CD4-positive, CD25-positive, alpha-beta regulatory T cell (primary cell): ENCODE measurements at regions not wholly inside any gene's neighbourhood (a gene's known extent, or its start where the extent isn't known, plus 50 kb on each side); places are given as distances from the start of the nearest gene placed in this dataset.

Experiments
- ATAC-seq, 2 donors: fragments of 150-1000 bp; cut with Tn5 transposase; one replicate each; pipeline ENCODE4 v1.10.0; 2021; ENCODE audit warnings: low read depth in 2 of 2, moderate number of reproducible peaks in 2 of 2, moderate library complexity in 1 of 2
- DNase-seq, 3 donors: peaks; one replicate each; pipeline versions ENCODE4 v3.0.0 to v3.0.0-alpha.2; 2012 to 2022; ENCODE audit warnings: mixed read lengths in 1 of 3
- H3K27ac ChIP-seq: one replicate; pipeline ENCODE4 v1.7.0; 2013; ENCODE audit warnings: mild to moderate bottlenecking, low read length; ENCODE audit not compliant: insufficient read depth, poor library complexity, severe bottlenecking
- H3K27me3 ChIP-seq: one replicate; pipeline ENCODE4 v1.7.0; 2013; ENCODE audit warnings: low read length; ENCODE audit not compliant: control insufficient read depth, insufficient read depth
- H3K36me3 ChIP-seq: one replicate; pipeline ENCODE4 v1.7.0; 2013; ENCODE audit warnings: mild to moderate bottlenecking, low read length, moderate library complexity; ENCODE audit not compliant: control insufficient read depth, insufficient read depth
- H3K4me1 ChIP-seq: 2 replicates; pipeline ENCODE4 v1.7.0; 2013; ENCODE audit warnings: mild to moderate bottlenecking, low read length; ENCODE audit not compliant: insufficient read depth, control insufficient read depth, poor library complexity, severe bottlenecking
- H3K4me3 ChIP-seq: one replicate; pipeline ENCODE4 v1.7.0; 2013; ENCODE audit warnings: low read depth, mild to moderate bottlenecking, low read length, moderate library complexity
- H3K9me3 ChIP-seq, 2 experiments: 1 replicate in 1 of 2; 2 replicates in 1 of 2; pipeline ENCODE4 v1.7.0; 2013; ENCODE audit warnings: low read length in 2 of 2, mild to moderate bottlenecking in 1 of 2, moderate library complexity in 1 of 2; ENCODE audit not compliant: control insufficient read depth in 2 of 2
- H3K27ac Mint-ChIP-seq, 3 donors: one replicate each; pipeline ENCODE4 v1.8.0; 2020 to 2022; ENCODE audit warnings: mild to moderate bottlenecking in 3 of 3, mixed read lengths in 3 of 3, moderate library complexity in 2 of 3
- H3K27me3 Mint-ChIP-seq: one replicate; pipeline ENCODE4 v1.8.0; 2022; ENCODE audit warnings: mild to moderate bottlenecking, mixed read lengths
- H3K36me3 Mint-ChIP-seq: one replicate; pipeline ENCODE4 v1.8.0; 2020; ENCODE audit warnings: mixed read lengths
- H3K4me1 Mint-ChIP-seq, 4 donors: one replicate each; pipeline ENCODE4 v1.8.0; 2020 to 2022; ENCODE audit warnings: mixed read lengths in 4 of 4, mild to moderate bottlenecking in 1 of 4
- H3K4me3 Mint-ChIP-seq, 4 donors: one replicate each; pipeline ENCODE4 v1.8.0; 2020 to 2022; ENCODE audit warnings: mild to moderate bottlenecking in 4 of 4, mixed read lengths in 4 of 4, moderate library complexity in 3 of 4
- H3K9me3 Mint-ChIP-seq, 7 donors: one replicate each; pipeline ENCODE4 v1.8.0; 2020 to 2022; ENCODE audit warnings: mixed read lengths in 7 of 7, mild to moderate bottlenecking in 3 of 7, moderate library complexity in 2 of 7

GRCh38 chr2:219692521-219692920, 65.1 kb downstream of the SLC4A3 start:
- Mint-ChIP-seq H3K36me3 (no peaks in the 10 kb centered on the region), H3K9me3 (peaks cover 0 to 3% (median 0%) of the 10 kb centered on the region in 7 donors)

GRCh38 chr2:219695145-219695709, 67.8 kb downstream of the SLC4A3 start:
- peak overlapping the region in 1 of 3 donors; percentile 39 for H3K27ac Mint-ChIP-seq
- no peaks in the 10 kb centered on the region for H3K36me3 Mint-ChIP-seq
- Histone ChIP-seq H3K27ac (no peak overlapping the region), H3K36me3 (no peaks in the 10 kb centered on the region), H3K9me3 (peaks cover 0 to 4% of the 10 kb centered on the region in 2 experiments), H3K4me1 (no peaks in the 10 kb centered on the region), H3K27me3 (peaks cover 9% of the 10 kb centered on the region), H3K4me3 (no peak overlapping the region)
- no peaks in the 10 kb centered on the region for H3K4me1 Mint-ChIP-seq
- peaks cover 16% of the 10 kb centered on the region for H3K27me3 Mint-ChIP-seq
- ATAC-seq: no peak
- H3K4me3 Mint-ChIP-seq: no peak overlapping the region
- DNase-seq: no peak
- H3K9me3 Mint-ChIP-seq: peaks cover 0 to 3% (median 0%) of the 10 kb centered on the region in 7 donors

More at GRCh38 chr2:219692521-219692920, 65.1 kb downstream of the SLC4A3 start:
- Mint-ChIP-seq H3K4me3 (no peak overlapping the region), H3K4me1 (no peaks in the 10 kb centered on the region), H3K27ac (no peak overlapping the region), H3K27me3 (peaks cover 21% of the 10 kb centered on the region)
- peaks cover 4% of the 10 kb centered on the region for H3K27me3 ChIP-seq
- H3K36me3 ChIP-seq: no peaks in the 10 kb centered on the region
- no peak overlapping the region for H3K27ac ChIP-seq
- H3K4me1 ChIP-seq: no peaks in the 10 kb centered on the region
- H3K9me3 ChIP-seq: peaks cover 0 to 4% of the 10 kb centered on the region in 2 experiments
- H3K4me3 ChIP-seq: no peak overlapping the region
- no peak for DNase-seq
- ATAC-seq: no peak

- Histone ChIP-seq H3K4me3 (no peak overlapping the region), H3K36me3 (no peaks in the 10 kb centered on the region), H3K4me1 (no peaks in the 10 kb centered on the region), H3K27ac (no peak overlapping the region), H3K27me3 (peaks cover 9% of the 10 kb centered on the region), H3K9me3 (peaks cover 0 to 4% of the 10 kb centered on the region in 2 experiments)
- DNase-seq (no peak), ATAC-seq (no peak)
- no peak overlapping the region for H3K4me3 Mint-ChIP-seq
- H3K9me3 Mint-ChIP-seq: peaks cover 0 to 2% (median 2%) of the 10 kb centered on the region in 7 donors
- peaks cover 11% of the 10 kb centered on the region for H3K27me3 Mint-ChIP-seq
- no peaks in the 10 kb centered on the region for H3K4me1 Mint-ChIP-seq
- H3K27ac Mint-ChIP-seq: no peak overlapping the region
- no peaks in the 10 kb centered on the region for H3K36me3 Mint-ChIP-seq
Observed at GRCh38 chr2:219697811-219698747, 70.6 kb downstream of the SLC4A3 start.

GRCh38 chr2:219698748-219699439, 71.5 kb downstream of the SLC4A3 start:
- H3K27me3 ChIP-seq: peaks cover 9% of the 10 kb centered on the region
- H3K4me1 ChIP-seq: no peaks in the 10 kb centered on the region
- Mint-ChIP-seq H3K4me3 (no peak overlapping the region), H3K4me1 (no peaks in the 10 kb centered on the region), H3K27me3 (peaks cover 6% of the 10 kb centered on the region), H3K27ac (no peak overlapping the region), H3K36me3 (no peaks in the 10 kb centered on the region), H3K9me3 (peaks cover 0 to 2% (median 0%) of the 10 kb centered on the region in 7 donors)
- ATAC-seq (no peak), DNase-seq (no peak)
- no peak overlapping the region for H3K4me3 ChIP-seq
- H3K9me3 ChIP-seq: peaks cover 0 to 4% of the 10 kb centered on the region in 2 experiments
- no peak overlapping the region for H3K27ac ChIP-seq
- no peaks in the 10 kb centered on the region for H3K36me3 ChIP-seq

GRCh38 chr2:219699440-219699821, 72.0 kb downstream of the SLC4A3 start:
- Histone ChIP-seq H3K27me3 (peaks cover 9% of the 10 kb centered on the region), H3K27ac (no peak overlapping the region), H3K4me3 (no peak overlapping the region), H3K9me3 (peaks cover 0 to 4% of the 10 kb centered on the region in 2 experiments), H3K4me1 (no peaks in the 10 kb centered on the region), H3K36me3 (no peaks in the 10 kb centered on the region)
- no peak for DNase-seq
- no peak overlapping the region for H3K27ac Mint-ChIP-seq
- no peaks in the 10 kb centered on the region for H3K4me1 Mint-ChIP-seq
- no peaks in the 10 kb centered on the region for H3K36me3 Mint-ChIP-seq
- H3K4me3 Mint-ChIP-seq: no peak overlapping the region
- H3K27me3 Mint-ChIP-seq: peaks cover 8% of the 10 kb centered on the region
- ATAC-seq: no peak
- H3K9me3 Mint-ChIP-seq: peaks cover 0 to 2% (median 0%) of the 10 kb centered on the region in 7 donors

- no peak for ATAC-seq
- Histone ChIP-seq H3K9me3 (no peaks in the 10 kb centered on the region), H3K36me3 (no peaks in the 10 kb centered on the region), H3K4me3 (no peak overlapping the region), H3K4me1 (no peaks in the 10 kb centered on the region), H3K27me3 (peaks cover 5% of the 10 kb centered on the region), H3K27ac (no peak overlapping the region)
- Mint-ChIP-seq H3K27ac (no peak overlapping the region), H3K27me3 (peaks cover 11% of the 10 kb centered on the region), H3K9me3 (peaks cover 0 to 2% (median 0%) of the 10 kb centered on the region in 7 donors), H3K36me3 (no peaks in the 10 kb centered on the region), H3K4me3 (no peak overlapping the region), H3K4me1 (no peaks in the 10 kb centered on the region)
- DNase-seq: no peak
Observed at GRCh38 chr2:219701847-219702634, 74.6 kb downstream of the SLC4A3 start.
